Esophagus muscularis mucosa (tissue), 4 donors: ENCODE measurements at regions not wholly inside any gene's neighbourhood (a gene's known extent, or its start where the extent isn't known, plus 50 kb on each side); places are given as distances from the start of the nearest gene placed in this dataset.

Experiments
- DNase-seq: peaks from one replicate; pipeline ENCODE4 v3.0.0-alpha.2; 2017; ENCODE audit errors: extremely low spot score
- H3K27ac ChIP-seq, 4 donors: fragments of 200-600 bp; sonication (generic); replicated peaks in 1 of 4; 1 replicate in 3 of 4; 2 replicates in 1 of 4; pipeline ENCODE4 v1.5.1; 2016 to 2019; ENCODE audit warnings: mild to moderate bottlenecking in 1 of 4
- H3K27me3 ChIP-seq, 4 donors: fragments of 200-600 bp; sonication (generic); one replicate each; pipeline versions ENCODE4 v1.5.1 to v1.6.0; 2016 to 2019
- H3K36me3 ChIP-seq, 4 donors: fragments of 200-600 bp; sonication (generic); one replicate each; pipeline ENCODE4 v1.5.1; 2016 to 2019
- H3K4me1 ChIP-seq, 4 donors: fragments of 200-600 bp; sonication (generic); one replicate each; pipeline ENCODE4 v1.5.1; 2016 to 2019
- H3K4me3 ChIP-seq, 4 donors: fragments of 200-600 bp; sonication (generic); 1 replicate in 2 of 4; 2 replicates in 2 of 4; pipeline ENCODE4 v1.5.1; 2016 to 2019; ENCODE audit warnings: mild to moderate bottlenecking in 4 of 4, moderate library complexity in 1 of 4
- H3K9me3 ChIP-seq, 4 donors: fragments of 200-600 bp; sonication (generic); 1 replicate in 3 of 4; 2 replicates in 1 of 4; pipeline ENCODE4 v1.5.1; 2016 to 2019
- CTCF ChIP-seq, 3 experiments: fragments of 200-600 bp in 2 of 3; fragments of 450-650 bp in 1 of 3; sonication (generic) in 2 of 3; IDR thresholded peaks; one replicate each; pipeline ENCODE4 v1.5.1; 2017 to 2019; ENCODE audit warnings: antibody characterized with exemption in 3 of 3, mild to moderate bottlenecking in 2 of 3, moderate library complexity in 1 of 3
- EP300 ChIP-seq: sonication (generic); formaldehyde crosslinking; IDR thresholded peaks from one replicate; pipeline ENCODE4 v1.6.1; 2017; ENCODE audit warnings: antibody characterized with exemption
- POLR2A ChIP-seq: fragments of 450-650 bp; IDR thresholded peaks from one replicate; pipeline ENCODE4 v1.6.1; 2017; ENCODE audit warnings: antibody characterized with exemption, moderate library complexity, mild to moderate bottlenecking, low read depth
- POLR2AphosphoS5 ChIP-seq, 2 donors: sonication (generic); formaldehyde crosslinking; IDR thresholded peaks; one replicate each; pipeline ENCODE4 v1.6.1; 2017; ENCODE audit warnings: antibody characterized with exemption in 2 of 2
- WGBS: methylation state at CpG from one replicate; pipeline ENCODE4 v1.1.5; 2018; 5-methylcytosine and 5-hydroxymethylcytosine counted together
- intact Hi-C: fragments of 100-400 bp; cut with DNase I; formaldehyde crosslinking; loops from one replicate; pipeline ENCODE4 v1.15.1; 2023

GRCh38 chr6:147653631-147654030, 145.1 kb downstream of the SAMD5 start:
- H3K4me1 ChIP-seq: no peaks in the 10 kb centered on the region
- no peak overlapping the region for H3K4me3 ChIP-seq
- H3K27me3 ChIP-seq: no peaks in the 10 kb centered on the region
- no peak overlapping the region for H3K27ac ChIP-seq
- 56% methylated on average over 2 of the region's 2 CpGs for WGBS
- DNase-seq: no peak
- H3K9me3 ChIP-seq: no peaks in the 10 kb centered on the region
- TF ChIP-seq POLR2AphosphoS5 (IDR thresholded peaks at IDR 0.05): no peak
- intact Hi-C loops: no loop called here
- H3K36me3 ChIP-seq: no peaks in the 10 kb centered on the region

GRCh38 chr6:147654103-147654845, 145.8 kb downstream of the SAMD5 start:
- WGBS: 60% methylated on average over 5 of the region's 5 CpGs
- intact Hi-C loops: no loop called here
- H3K36me3 ChIP-seq: no peaks in the 10 kb centered on the region

DNA sequence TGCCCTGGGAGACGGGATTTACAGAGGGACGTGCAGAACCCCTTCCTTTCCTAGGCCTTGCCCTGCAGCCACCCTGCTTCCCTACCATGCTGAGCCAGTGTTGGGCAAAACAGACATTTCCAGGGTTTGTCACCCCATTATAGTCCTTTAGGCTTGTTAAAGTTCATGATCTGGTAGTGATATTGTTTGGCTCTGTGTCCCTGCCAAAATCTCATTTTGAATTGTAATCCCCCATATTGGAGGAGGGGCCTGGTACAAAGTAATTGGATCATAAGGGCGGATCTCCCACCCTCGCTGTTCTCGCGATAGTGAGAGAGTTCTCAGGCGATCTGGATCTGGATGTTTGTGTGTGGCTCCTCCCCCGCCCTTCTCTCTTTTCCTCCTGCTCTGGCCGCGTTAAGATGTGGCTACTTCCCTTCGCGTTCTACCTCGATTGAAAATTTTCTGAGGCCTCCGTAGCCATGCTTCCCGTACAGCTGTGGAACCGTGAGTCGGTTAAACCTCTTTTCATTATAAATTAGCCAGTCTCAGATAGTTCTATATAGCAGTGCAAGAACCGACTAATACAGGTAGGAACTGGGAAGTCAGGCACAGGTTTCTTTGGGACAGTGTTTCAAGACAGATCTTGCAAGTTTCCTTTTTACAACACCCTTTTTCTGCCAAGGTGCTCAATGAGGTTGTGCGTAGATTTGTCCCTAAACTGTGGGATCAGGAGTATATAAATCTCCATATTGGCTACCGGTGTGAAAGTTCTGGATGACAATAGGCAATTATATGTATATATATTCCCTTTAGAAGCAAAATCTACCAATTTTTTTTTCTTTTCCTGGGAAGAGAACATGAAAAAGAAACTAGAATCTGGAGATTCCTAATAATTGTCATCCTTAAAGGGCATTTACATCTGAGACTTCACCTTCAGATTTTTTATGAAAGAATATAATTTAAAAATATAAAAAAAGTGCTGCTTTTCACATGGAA, 152.1 kb downstream of the SAMD5 start:
- 95% methylated on average over 20 of the region's 20 CpGs for WGBS
- H3K27me3 ChIP-seq: no peaks in the 10 kb centered on the region
- H3K9me3 ChIP-seq: no peaks in the 10 kb centered on the region
- no peak for DNase-seq
- H3K4me3 ChIP-seq: no peak overlapping the region
- intact Hi-C loops: no loop called here
- H3K27ac ChIP-seq: no peak overlapping the region
- no peaks in the 10 kb centered on the region for H3K4me1 ChIP-seq
- no peak for TF ChIP-seq POLR2AphosphoS5 (IDR thresholded peaks at IDR 0.05)
- TF ChIP-seq CTCF (IDR thresholded peaks at IDR 0.05): no peak
- TF ChIP-seq POLR2A: no peak
- no peak for TF ChIP-seq EP300
- no peaks in the 10 kb centered on the region for H3K36me3 ChIP-seq

More at GRCh38 chr6:147654103-147654845, 145.8 kb downstream of the SAMD5 start:
- no peaks in the 10 kb centered on the region for H3K9me3 ChIP-seq
- no peaks in the 10 kb centered on the region for H3K27me3 ChIP-seq
- H3K4me1 ChIP-seq: no peaks in the 10 kb centered on the region
- DNase-seq: no peak
- TF ChIP-seq POLR2AphosphoS5 (IDR thresholded peaks at IDR 0.05) (no peak), POLR2A (no peak), CTCF (IDR thresholded peaks at IDR 0.05) (no peak)
- H3K27ac ChIP-seq: no peak overlapping the region
- H3K4me3 ChIP-seq: no peak overlapping the region

DNA sequence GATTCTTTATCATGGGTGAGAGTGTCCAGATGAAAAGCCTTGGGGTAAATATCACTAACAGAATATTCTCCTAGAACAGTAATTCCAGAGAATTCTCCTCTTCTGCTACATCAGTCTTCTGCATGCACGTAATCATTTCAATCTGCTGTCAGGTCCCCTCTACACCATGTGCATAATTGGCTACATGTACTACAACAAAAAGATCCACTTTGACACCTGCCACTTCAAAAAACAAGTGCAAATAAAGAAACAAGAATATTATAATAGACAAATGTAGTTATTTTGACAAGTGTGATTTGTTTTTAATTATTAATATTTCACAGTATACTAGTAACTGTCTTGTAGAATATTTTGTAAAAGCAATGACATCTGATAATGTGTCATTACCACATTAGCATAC, 154.2 kb downstream of the SAMD5 start:
- no peaks in the 10 kb centered on the region for H3K4me1 ChIP-seq
- H3K36me3 ChIP-seq: no peaks in the 10 kb centered on the region
- 93% methylated on average over 1 of the region's 1 CpG for WGBS
- intact Hi-C loops: no loop called here
- no peak overlapping the region for H3K4me3 ChIP-seq
- no peak overlapping the region for H3K27ac ChIP-seq
- no peak for DNase-seq
- H3K27me3 ChIP-seq: no peaks in the 10 kb centered on the region
- no peak for TF ChIP-seq POLR2A
- no peak for TF ChIP-seq POLR2AphosphoS5 (IDR thresholded peaks at IDR 0.05)
- TF ChIP-seq CTCF (IDR thresholded peaks at IDR 0.05): no peak
- TF ChIP-seq EP300: no peak
- no peaks in the 10 kb centered on the region for H3K9me3 ChIP-seq

GRCh38 chr6:147664092-147664491, 155.6 kb downstream of the SAMD5 start:
- Histone ChIP-seq H3K4me1 (no peaks in the 10 kb centered on the region), H3K36me3 (no peaks in the 10 kb centered on the region), H3K27me3 (no peaks in the 10 kb centered on the region), H3K4me3 (no peak overlapping the region), H3K9me3 (no peaks in the 10 kb centered on the region), H3K27ac (no peak overlapping the region)
- WGBS: 79% methylated on average over 2 of the region's 2 CpGs
- DNase-seq: no peak
- TF ChIP-seq POLR2A: no peak
- TF ChIP-seq CTCF (IDR thresholded peaks at IDR 0.05): no peak
- TF ChIP-seq POLR2AphosphoS5 (IDR thresholded peaks at IDR 0.05): no peak
- no peak for TF ChIP-seq EP300
- intact Hi-C loops: no loop called here
